Smooth muscle cell (in vitro differentiated cells): ENCODE measurements at regions not wholly inside any gene's neighbourhood (a gene's known extent, or its start where the extent isn't known, plus 50 kb on each side); places are given as distances from the start of the nearest gene placed in this dataset.
"Not testable (repeated sequence)": the region's sequence is repeated elsewhere in the genome, so short reads cannot be mapped to it uniquely, and the experiment has no call there.

ENCODE experiments used
- DNase-seq: peaks from one replicate; lab custom pipeline; 2025; ENCODE audit not compliant: unreplicated experiment; lab: John Stamatoyannopoulos, UW
- H2AFZ ChIP-seq: fragments of 200-600 bp; sonication (generic); 2 replicates; pipeline ENCODE4 v1.6.0; 2016; ENCODE audit warnings: antibody characterized with exemption, low read depth, mild to moderate bottlenecking
- H3F3A ChIP-seq: fragments of 200-600 bp; sonication (generic); 2 replicates; pipeline ENCODE4 v1.6.0; 2017; ENCODE audit warnings: antibody characterized with exemption, low read depth
- H3K27ac ChIP-seq: fragments of 200-600 bp; sonication (generic); 2 replicates; pipeline ENCODE4 v1.5.1; 2016; ENCODE audit warnings: low read depth, mild to moderate bottlenecking
- H3K27me3 ChIP-seq: fragments of 200-600 bp; sonication (generic); 2 replicates; pipeline ENCODE4 v1.6.1; 2016; ENCODE audit warnings: low read depth, mild to moderate bottlenecking
- H3K36me3 ChIP-seq: fragments of 200-600 bp; sonication (generic); 2 replicates; pipeline ENCODE4 v1.5.1; 2016; ENCODE audit warnings: low read depth
- H3K4me1 ChIP-seq: fragments of 200-600 bp; sonication (generic); 2 replicates; pipeline ENCODE4 v1.5.1; 2016; ENCODE audit warnings: low read depth
- H3K4me2 ChIP-seq: fragments of 200-600 bp; sonication (generic); 2 replicates; pipeline ENCODE4 v1.6.0; 2016; ENCODE audit warnings: mild to moderate bottlenecking
- H3K4me3 ChIP-seq: fragments of 200-600 bp; sonication (generic); 2 replicates; pipeline ENCODE4 v1.5.1; 2016; ENCODE audit warnings: mild to moderate bottlenecking
- H3K79me2 ChIP-seq: fragments of 200-600 bp; sonication (generic); 2 replicates; pipeline ENCODE4 v1.6.0; 2016; ENCODE audit warnings: low read depth, mild to moderate bottlenecking
- H3K9ac ChIP-seq: fragments of 200-600 bp; sonication (generic); 2 replicates; pipeline ENCODE4 v1.6.0; 2016; ENCODE audit warnings: low read depth
- H3K9me3 ChIP-seq: fragments of 200-600 bp; sonication (generic); replicated peaks from 2 replicates; pipeline ENCODE4 v1.5.1; 2016; ENCODE audit warnings: low read depth
- H4K20me1 ChIP-seq: fragments of 200-600 bp; sonication (generic); 2 replicates; pipeline ENCODE4 v1.6.0; 2016; ENCODE audit warnings: low read depth
- WGBS: methylation state at CpG from one replicate; pipeline ENCODE4 v1.1.7; 2016; ENCODE audit warnings: low lambda C conversion rate; 5-methylcytosine and 5-hydroxymethylcytosine counted together
- TF ChIP-seq, protein P1 (sequence below): fragments of 200-600 bp; sonication (generic); IDR thresholded peaks from 2 replicates; pipeline ENCODE4 v1.5.1; 2017; ENCODE audit warnings: borderline replicate concordance, mild to moderate bottlenecking, antibody characterized with exemption; ENCODE audit not compliant: insufficient read depth, poor library complexity, severe bottlenecking

DNA sequence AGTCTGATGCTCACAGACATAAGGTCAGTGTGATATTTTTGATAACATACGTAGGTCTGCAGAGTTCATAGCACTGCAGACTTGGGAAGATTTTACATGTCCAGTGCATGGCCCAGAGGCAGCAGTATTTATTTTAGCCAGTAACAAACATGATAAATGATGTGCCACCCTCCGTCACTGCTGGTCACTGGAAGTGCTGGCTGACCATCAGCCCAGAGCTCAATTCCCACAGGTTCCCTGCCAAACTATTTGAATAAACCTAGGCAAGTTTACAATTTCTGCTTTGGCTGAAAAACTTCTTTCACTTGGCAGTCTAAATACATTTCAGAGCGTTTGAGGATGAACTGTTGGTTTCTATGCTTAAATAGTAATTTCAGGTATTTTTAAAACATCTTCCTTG, 135.5 kb upstream of the EDNRB start:
- H2AFZ ChIP-seq = no peak overlapping the region
- no peak overlapping the region for H3K27ac ChIP-seq
- no peaks in the 10 kb centered on the region for H3K79me2 ChIP-seq
- no peaks in the 10 kb centered on the region for H3K4me1 ChIP-seq
- H4K20me1 ChIP-seq = no peaks in the 10 kb centered on the region
- no peaks in the 10 kb centered on the region for H3F3A ChIP-seq
- no peak overlapping the region for H3K4me3 ChIP-seq
- no peaks in the 10 kb centered on the region for H3K9me3 ChIP-seq
- no peaks in the 10 kb centered on the region for H3K27me3 ChIP-seq
- no peak for DNase-seq
- H3K9ac ChIP-seq = no peak overlapping the region
- WGBS = 80% methylated on average over 3 of the region's 3 CpGs
- H3K36me3 ChIP-seq = no peaks in the 10 kb centered on the region
- TF ChIP-seq, protein P1, sequence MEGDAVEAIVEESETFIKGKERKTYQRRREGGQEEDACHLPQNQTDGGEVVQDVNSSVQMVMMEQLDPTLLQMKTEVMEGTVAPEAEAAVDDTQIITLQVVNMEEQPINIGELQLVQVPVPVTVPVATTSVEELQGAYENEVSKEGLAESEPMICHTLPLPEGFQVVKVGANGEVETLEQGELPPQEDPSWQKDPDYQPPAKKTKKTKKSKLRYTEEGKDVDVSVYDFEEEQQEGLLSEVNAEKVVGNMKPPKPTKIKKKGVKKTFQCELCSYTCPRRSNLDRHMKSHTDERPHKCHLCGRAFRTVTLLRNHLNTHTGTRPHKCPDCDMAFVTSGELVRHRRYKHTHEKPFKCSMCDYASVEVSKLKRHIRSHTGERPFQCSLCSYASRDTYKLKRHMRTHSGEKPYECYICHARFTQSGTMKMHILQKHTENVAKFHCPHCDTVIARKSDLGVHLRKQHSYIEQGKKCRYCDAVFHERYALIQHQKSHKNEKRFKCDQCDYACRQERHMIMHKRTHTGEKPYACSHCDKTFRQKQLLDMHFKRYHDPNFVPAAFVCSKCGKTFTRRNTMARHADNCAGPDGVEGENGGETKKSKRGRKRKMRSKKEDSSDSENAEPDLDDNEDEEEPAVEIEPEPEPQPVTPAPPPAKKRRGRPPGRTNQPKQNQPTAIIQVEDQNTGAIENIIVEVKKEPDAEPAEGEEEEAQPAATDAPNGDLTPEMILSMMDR = no peak
- no peak overlapping the region for H3K4me2 ChIP-seq

GRCh38 chr13:78047151-78047550, 128.5 kb upstream of the EDNRB start:
- DNase-seq = no peak
- Histone ChIP-seq H3K4me3 (no peak overlapping the region), H3K4me2 (no peak overlapping the region), H3K9me3 (no peaks in the 10 kb centered on the region), H3F3A (no peaks in the 10 kb centered on the region), H3K27me3 (no peaks in the 10 kb centered on the region), H3K36me3 (no peaks in the 10 kb centered on the region), H3K9ac (no peak overlapping the region), H3K4me1 (no peaks in the 10 kb centered on the region), H3K27ac (no peak overlapping the region), H2AFZ (no peak overlapping the region), H3K79me2 (no peaks in the 10 kb centered on the region), H4K20me1 (no peaks in the 10 kb centered on the region)
- WGBS = 96% methylated on average over 1 of the region's 1 CpG
- TF ChIP-seq, protein P1 = no peak

DNA sequence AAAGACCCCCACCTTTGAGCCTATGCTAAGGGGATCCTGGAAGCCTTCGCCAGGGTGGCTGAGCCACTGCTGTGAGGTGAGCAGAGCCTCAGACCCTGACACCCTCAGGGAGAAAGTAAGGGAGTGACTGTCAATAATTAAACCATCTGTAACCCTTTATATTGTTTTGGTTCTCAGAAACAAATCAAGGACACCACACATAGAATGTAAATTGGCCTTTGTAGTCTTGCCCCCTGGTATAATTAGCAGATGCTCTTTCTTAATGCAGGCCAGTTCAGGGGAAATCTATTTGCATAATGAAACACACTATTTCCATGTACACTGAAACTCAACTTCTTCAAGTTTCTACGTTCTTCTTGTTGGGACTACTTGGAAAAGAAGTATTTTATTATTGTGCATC, 127.7 kb upstream of the EDNRB start:
- WGBS = 88% methylated on average over 2 of the region's 2 CpGs
- Histone ChIP-seq H2AFZ (no peak overlapping the region), H3K27ac (no peak overlapping the region), H3K4me3 (no peak overlapping the region), H4K20me1 (no peaks in the 10 kb centered on the region), H3K36me3 (no peaks in the 10 kb centered on the region), H3K27me3 (no peaks in the 10 kb centered on the region), H3K9me3 (no peaks in the 10 kb centered on the region), H3K9ac (no peak overlapping the region), H3K4me2 (no peak overlapping the region), H3K79me2 (no peaks in the 10 kb centered on the region), H3F3A (no peaks in the 10 kb centered on the region), H3K4me1 (no peaks in the 10 kb centered on the region)
- TF ChIP-seq, protein P1 = no peak
- no peak for DNase-seq

DNA sequence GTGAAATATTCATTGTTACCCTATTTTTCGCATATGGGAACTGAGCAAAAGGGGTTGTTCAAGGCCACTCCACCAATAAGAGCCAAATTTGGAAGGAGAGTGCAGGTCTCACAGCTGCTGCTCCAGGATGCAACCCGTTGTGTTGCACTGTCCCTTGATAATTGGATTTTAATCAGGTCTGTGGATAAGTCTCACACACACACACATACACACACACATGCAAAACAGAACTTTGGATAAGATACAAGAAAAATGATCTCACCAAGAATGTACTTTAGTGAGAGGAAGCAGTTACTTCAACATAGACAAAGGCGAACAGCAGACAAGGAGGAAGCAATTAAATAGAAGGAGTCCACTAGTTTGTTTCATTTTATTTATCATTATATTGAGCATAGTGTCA, 127.3 kb upstream of the EDNRB start:
- H3F3A ChIP-seq = no peaks in the 10 kb centered on the region
- DNase-seq = no peak
- H3K9ac ChIP-seq = no peak overlapping the region
- H4K20me1 ChIP-seq = no peaks in the 10 kb centered on the region
- no peak overlapping the region for H3K4me2 ChIP-seq
- no peaks in the 10 kb centered on the region for H3K9me3 ChIP-seq
- no peak overlapping the region for H2AFZ ChIP-seq
- no peaks in the 10 kb centered on the region for H3K4me1 ChIP-seq
- WGBS = 89% methylated on average over 3 of the region's 3 CpGs
- no peaks in the 10 kb centered on the region for H3K79me2 ChIP-seq
- no peak overlapping the region for H3K27ac ChIP-seq
- no peak overlapping the region for H3K4me3 ChIP-seq
- H3K27me3 ChIP-seq = no peaks in the 10 kb centered on the region
- no peaks in the 10 kb centered on the region for H3K36me3 ChIP-seq
- TF ChIP-seq, protein P1 = no peak

GRCh38 chr13:78041366-78041765, 122.7 kb upstream of the EDNRB start:
- H3K27me3 ChIP-seq, DNase-seq, H3F3A ChIP-seq, H2AFZ ChIP-seq, H3K27ac ChIP-seq, H4K20me1 ChIP-seq, H3K9me3 ChIP-seq, H3K9ac ChIP-seq, H3K4me3 ChIP-seq, H3K4me2 ChIP-seq, H3K4me1 ChIP-seq, H3K36me3 ChIP-seq, H3K79me2 ChIP-seq: not testable (repeated sequence)
- WGBS = 98% methylated on average over 3 of the region's 3 CpGs
